ENCODE measurements at regions not wholly inside any gene's neighbourhood (a gene's known extent, or its start where the extent isn't known, plus 50 kb on each side); places are given as distances from the start of the nearest gene placed in this dataset.

GRCh38 chr17:13442361-13442760 lies 159.4 kb downstream of the HS3ST3A1 start:
- Mint-ChIP-seq H3K4me1 (no peaks in the 10 kb centered on the region), H3K27ac (no peak overlapping the region), H3K27me3 (peaks cover 11% of the 10 kb centered on the region), H3K4me3 (no peak overlapping the region), H3K36me3 (ENCODE audit: low read depth) (no peaks in the 10 kb centered on the region)
- ATAC-seq (no peak), DNase-seq (no peak)
- H3K9me3 ChIP-seq (ENCODE audit: control insufficient read depth, low read length, poor library complexity, severe bottlenecking), result no peaks in the 10 kb centered on the region

GRCh38 chr17:13441873-13442272 lies 159.9 kb downstream of the HS3ST3A1 start:
- no peaks in the 10 kb centered on the region for H3K9me3 ChIP-seq (ENCODE audit: control insufficient read depth, low read length, poor library complexity, severe bottlenecking)
- no peak overlapping the region for H3K27ac Mint-ChIP-seq
- no peak overlapping the region for H3K4me3 Mint-ChIP-seq
- H3K4me1 Mint-ChIP-seq, result no peaks in the 10 kb centered on the region
- ATAC-seq (no peak), DNase-seq (no peak)
- no peaks in the 10 kb centered on the region for H3K36me3 Mint-ChIP-seq (ENCODE audit: low read depth)
- peaks cover 14% of the 10 kb centered on the region for H3K27me3 Mint-ChIP-seq

GRCh38 chr17:13437966-13438779 lies 163.6 kb downstream of the HS3ST3A1 start:
- H3K9me3 ChIP-seq (ENCODE audit: control insufficient read depth, low read length, poor library complexity, severe bottlenecking), result no peaks in the 10 kb centered on the region
- ATAC-seq, result no peak
- Mint-ChIP-seq H3K27ac (no peak overlapping the region), H3K36me3 (ENCODE audit: low read depth) (no peaks in the 10 kb centered on the region), H3K4me3 (no peak overlapping the region), H3K27me3 (peaks cover 11% of the 10 kb centered on the region), H3K4me1 (no peaks in the 10 kb centered on the region)
- no peak for DNase-seq

- no peaks in the 10 kb centered on the region for H3K9me3 ChIP-seq (ENCODE audit: control insufficient read depth, low read length, poor library complexity, severe bottlenecking)
- DNase-seq, result no peak
- ATAC-seq, result no peak
- no peaks in the 10 kb centered on the region for H3K36me3 Mint-ChIP-seq (ENCODE audit: low read depth)
- H3K4me1 Mint-ChIP-seq, result no peaks in the 10 kb centered on the region
- H3K27ac Mint-ChIP-seq, result no peak overlapping the region
- H3K4me3 Mint-ChIP-seq, result no peak overlapping the region
- H3K27me3 Mint-ChIP-seq, result peaks cover 11% of the 10 kb centered on the region
Observed at GRCh38 chr17:13435230-13435629, 166.5 kb downstream of the HS3ST3A1 start.

GRCh38 chr17:13429201-13429600 lies 172.5 kb downstream of the HS3ST3A1 start:
- Mint-ChIP-seq H3K36me3 (ENCODE audit: low read depth) (no peaks in the 10 kb centered on the region), H3K4me3 (no peak overlapping the region), H3K27me3 (no peaks in the 10 kb centered on the region)

GRCh38 chr17:13428611-13429042 lies 173.1 kb downstream of the HS3ST3A1 start:
- DNase-seq, result no peak
- no peaks in the 10 kb centered on the region for H3K9me3 ChIP-seq (ENCODE audit: control insufficient read depth, low read length, poor library complexity, severe bottlenecking)
- Mint-ChIP-seq H3K4me1 (no peaks in the 10 kb centered on the region), H3K36me3 (ENCODE audit: low read depth) (no peaks in the 10 kb centered on the region), H3K27ac (no peak overlapping the region), H3K27me3 (peaks cover 3% of the 10 kb centered on the region), H3K4me3 (no peak overlapping the region)
- ATAC-seq, result no peak

More at GRCh38 chr17:13429201-13429600, 172.5 kb downstream of the HS3ST3A1 start:
- no peak for DNase-seq
- no peaks in the 10 kb centered on the region for H3K4me1 Mint-ChIP-seq
- no peaks in the 10 kb centered on the region for H3K9me3 ChIP-seq (ENCODE audit: control insufficient read depth, low read length, poor library complexity, severe bottlenecking)
- H3K27ac Mint-ChIP-seq, result no peak overlapping the region
- no peak for ATAC-seq

GRCh38 chr17:13426991-13427390 lies 174.7 kb downstream of the HS3ST3A1 start:
- Mint-ChIP-seq H3K36me3 (ENCODE audit: low read depth) (no peaks in the 10 kb centered on the region), H3K27ac (no peak overlapping the region), H3K4me3 (no peak overlapping the region), H3K4me1 (no peaks in the 10 kb centered on the region), H3K27me3 (peaks cover 4% of the 10 kb centered on the region)
- no peak for ATAC-seq
- no peaks in the 10 kb centered on the region for H3K9me3 ChIP-seq (ENCODE audit: control insufficient read depth, low read length, poor library complexity, severe bottlenecking)
- DNase-seq, result no peak

GRCh38 chr17:13425390-13425789 lies 176.3 kb downstream of the HS3ST3A1 start:
- DNase-seq (no peak), ATAC-seq (no peak)
- peaks cover 10% of the 10 kb centered on the region for H3K27me3 Mint-ChIP-seq
- H3K9me3 ChIP-seq (ENCODE audit: control insufficient read depth, low read length, poor library complexity, severe bottlenecking), result no peaks in the 10 kb centered on the region
- H3K4me1 Mint-ChIP-seq, result no peaks in the 10 kb centered on the region
- H3K36me3 Mint-ChIP-seq (ENCODE audit: low read depth), result no peaks in the 10 kb centered on the region
- H3K4me3 Mint-ChIP-seq, result no peak overlapping the region
- no peak overlapping the region for H3K27ac Mint-ChIP-seq

GRCh38 chr17:13421581-13422130 lies 180.1 kb downstream of the HS3ST3A1 start:
- DNase-seq (no peak), ATAC-seq (no peak)
- H3K9me3 ChIP-seq (ENCODE audit: control insufficient read depth, low read length, poor library complexity, severe bottlenecking), result no peaks in the 10 kb centered on the region
- Mint-ChIP-seq H3K27me3 (peaks cover 12% of the 10 kb centered on the region), H3K27ac (no peak overlapping the region), H3K4me1 (no peaks in the 10 kb centered on the region), H3K36me3 (ENCODE audit: low read depth) (no peaks in the 10 kb centered on the region), H3K4me3 (no peak overlapping the region)

- no peak for ATAC-seq
- H3K27me3 Mint-ChIP-seq, result peaks cover 12% of the 10 kb centered on the region
- no peak overlapping the region for H3K4me3 Mint-ChIP-seq
- H3K27ac Mint-ChIP-seq, result no peak overlapping the region
- H3K36me3 Mint-ChIP-seq (ENCODE audit: low read depth), result no peaks in the 10 kb centered on the region
- H3K9me3 ChIP-seq (ENCODE audit: control insufficient read depth, low read length, poor library complexity, severe bottlenecking), result no peaks in the 10 kb centered on the region
- no peak for DNase-seq
- H3K4me1 Mint-ChIP-seq, result no peaks in the 10 kb centered on the region
Observed at GRCh38 chr17:13420878-13421277, 180.9 kb downstream of the HS3ST3A1 start.

GRCh38 chr17:13420418-13420826 lies 181.3 kb downstream of the HS3ST3A1 start:
- Mint-ChIP-seq H3K4me3 (no peak overlapping the region), H3K27ac (no peak overlapping the region), H3K36me3 (ENCODE audit: low read depth) (no peaks in the 10 kb centered on the region), H3K4me1 (no peaks in the 10 kb centered on the region), H3K27me3 (peaks cover 12% of the 10 kb centered on the region)
- H3K9me3 ChIP-seq (ENCODE audit: control insufficient read depth, low read length, poor library complexity, severe bottlenecking), result no peaks in the 10 kb centered on the region
- ATAC-seq, result no peak
- no peak for DNase-seq

- no peak overlapping the region for H3K4me3 Mint-ChIP-seq
- DNase-seq (no peak), ATAC-seq (no peak)
- no peaks in the 10 kb centered on the region for H3K36me3 Mint-ChIP-seq (ENCODE audit: low read depth)
- H3K27ac Mint-ChIP-seq, result no peak overlapping the region
- peaks cover 17% of the 10 kb centered on the region for H3K27me3 Mint-ChIP-seq
- no peaks in the 10 kb centered on the region for H3K9me3 ChIP-seq (ENCODE audit: control insufficient read depth, low read length, poor library complexity, severe bottlenecking)
- no peaks in the 10 kb centered on the region for H3K4me1 Mint-ChIP-seq
Observed at GRCh38 chr17:13419676-13420075, 182.1 kb downstream of the HS3ST3A1 start.

GRCh38 chr17:13418891-13419290 lies 182.8 kb downstream of the HS3ST3A1 start:
- Mint-ChIP-seq H3K27me3 (peaks cover 18% of the 10 kb centered on the region), H3K27ac (no peak overlapping the region)
- DNase-seq, result no peak

More at GRCh38 chr17:13418891-13419290, 182.8 kb downstream of the HS3ST3A1 start:
- Mint-ChIP-seq H3K36me3 (ENCODE audit: low read depth) (no peaks in the 10 kb centered on the region), H3K4me1 (no peaks in the 10 kb centered on the region), H3K4me3 (no peak overlapping the region)
- ATAC-seq, result no peak
- H3K9me3 ChIP-seq (ENCODE audit: control insufficient read depth, low read length, poor library complexity, severe bottlenecking), result no peaks in the 10 kb centered on the region
